CD4-positive, alpha-beta memory T cell (primary cell): ENCODE measurements at regions not wholly inside any gene's neighbourhood (a gene's known extent, or its start where the extent isn't known, plus 50 kb on each side); places are given as distances from the start of the nearest gene placed in this dataset.

ENCODE experiments used
- CTCF ChIA-PET: fragments of 350-600 bp; sonication (Branson Sonifier 250); formaldehyde crosslinking; loops from one replicate; lab custom pipeline; 2021; ENCODE audit warnings: inconsistent platforms; ENCODE audit not compliant: partially characterized antibody; lab: Charles Lee
- POLR2A ChIA-PET: fragments of 350-600 bp; sonication (Branson Sonifier 250); formaldehyde crosslinking; loops from one replicate; lab custom pipeline; 2021; ENCODE audit not compliant: partially characterized antibody; lab: Charles Lee
- DNase-seq, 5 donors: peaks; one replicate each; pipeline versions ENCODE4 v3.0.0 to v3.0.0-alpha.2; 2020 to 2022; ENCODE audit warnings: mixed read lengths in 1 of 5
- H3K27ac ChIP-seq: one replicate; pipeline ENCODE4 v1.7.0; 2013; ENCODE audit warnings: low read depth, low read length
- H3K27me3 ChIP-seq: 2 replicates; pipeline ENCODE4 v1.7.0; 2013; ENCODE audit warnings: mild to moderate bottlenecking, low read length, moderate library complexity; ENCODE audit not compliant: insufficient read depth
- H3K36me3 ChIP-seq: 2 replicates; pipeline ENCODE4 v1.7.0; 2013; ENCODE audit warnings: mild to moderate bottlenecking, low read length, moderate library complexity; ENCODE audit not compliant: insufficient read depth
- H3K4me1 ChIP-seq: 2 replicates; pipeline ENCODE4 v1.7.0; 2013; ENCODE audit warnings: mild to moderate bottlenecking, low read length, moderate library complexity; ENCODE audit not compliant: insufficient read depth
- H3K4me3 ChIP-seq, 2 donors: one replicate each; pipeline ENCODE4 v1.7.0; 2013; ENCODE audit warnings: low read length in 2 of 2, mild to moderate bottlenecking in 1 of 2
- H3K9me3 ChIP-seq, 2 donors: one replicate each; pipeline ENCODE4 v1.7.0; 2013; ENCODE audit warnings: low read length in 2 of 2, control low read depth in 1 of 2; ENCODE audit not compliant: control insufficient read depth in 1 of 2
- H3K27ac Mint-ChIP-seq, 7 donors: one replicate each; pipeline ENCODE4 v1.8.0; 2020 to 2021; ENCODE audit warnings: mixed read lengths in 7 of 7, mild to moderate bottlenecking in 6 of 7, inconsistent platforms in 3 of 7, moderate library complexity in 3 of 7
- H3K27me3 Mint-ChIP-seq, 2 donors: one replicate each; pipeline ENCODE4 v1.8.0; 2020 to 2021; ENCODE audit warnings: mixed read lengths in 2 of 2
- H3K36me3 Mint-ChIP-seq, 2 donors: one replicate each; pipeline ENCODE4 v1.8.0; 2020 to 2021; ENCODE audit warnings: mixed read lengths in 2 of 2, inconsistent platforms in 1 of 2, mild to moderate bottlenecking in 1 of 2
- H3K4me1 Mint-ChIP-seq, 4 donors: one replicate each; pipeline ENCODE4 v1.8.0; 2020 to 2021; ENCODE audit warnings: mixed read lengths in 4 of 4, mild to moderate bottlenecking in 1 of 4
- H3K4me3 Mint-ChIP-seq, 8 donors: one replicate each; pipeline ENCODE4 v1.8.0; 2020 to 2021; ENCODE audit warnings: mixed read lengths in 8 of 8, mild to moderate bottlenecking in 7 of 8, moderate library complexity in 6 of 8, inconsistent platforms in 3 of 8
- H3K9me3 Mint-ChIP-seq, 8 donors: one replicate each; pipeline ENCODE4 v1.8.0; 2020 to 2021; ENCODE audit warnings: mixed read lengths in 8 of 8, mild to moderate bottlenecking in 5 of 8, inconsistent platforms in 3 of 8, moderate library complexity in 1 of 8
- intact Hi-C: fragments of 100-400 bp; cut with micrococcal nuclease; formaldehyde crosslinking; loops from one replicate; pipeline ENCODE4 v1.15.1; 2023

GRCh38 chr12:34604227-34604626 lies 581.9 kb downstream of the ALG10 start:
- DNase-seq = no peak

GRCh38 chr12:34604631-34605509 lies 582.6 kb downstream of the ALG10 start:
- peaks cover 0 to 78% (median 41%) of the 10 kb centered on the region in 8 donors for H3K9me3 Mint-ChIP-seq

More at GRCh38 chr12:34604227-34604626, 581.9 kb downstream of the ALG10 start:
- Histone ChIP-seq H3K9me3 (peaks cover 0 to 21% of the 10 kb centered on the region in 2 donors), H3K4me1 (no peaks in the 10 kb centered on the region), H3K27ac (no peak overlapping the region), H3K4me3 (no peak overlapping the region), H3K27me3 (no peaks in the 10 kb centered on the region), H3K36me3 (no peaks in the 10 kb centered on the region)
- intact Hi-C loops = no loop called here
- Mint-ChIP-seq H3K27me3 (no peaks in the 10 kb centered on the region), H3K4me1 (no peaks in the 10 kb centered on the region), H3K36me3 (no peaks in the 10 kb centered on the region), H3K9me3 (peaks cover 0 to 77% (median 39%) of the 10 kb centered on the region in 8 donors), H3K27ac (no peak overlapping the region), H3K4me3 (peak overlapping the region in 1 of 8 donors; percentile 54)
- POLR2A ChIA-PET = no interaction called here
- CTCF ChIA-PET = no interaction called here

DNA sequence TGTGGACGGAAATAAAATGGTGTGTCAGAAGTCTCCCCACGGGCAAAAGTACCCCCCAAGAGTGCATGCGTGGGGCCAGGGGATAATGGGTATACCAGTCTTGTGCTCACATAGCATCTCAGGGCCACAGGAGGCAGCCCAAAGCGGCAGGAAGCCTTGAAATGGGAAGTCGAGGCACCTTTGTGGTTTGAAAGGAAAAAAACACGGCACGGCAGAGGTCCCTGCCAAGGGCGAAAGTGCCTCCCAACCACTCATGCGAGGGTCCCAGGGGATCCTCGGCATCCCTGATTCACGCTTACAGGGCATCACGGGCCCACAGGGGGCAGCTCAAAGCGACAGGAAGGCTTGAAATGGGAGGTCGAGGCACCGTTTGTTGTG lies 583.2 kb downstream of the ALG10 start:
- Histone ChIP-seq H3K9me3 (peaks cover 0 to 13% of the 10 kb centered on the region in 2 donors), H3K4me3 (no peak overlapping the region), H3K27me3 (no peaks in the 10 kb centered on the region), H3K36me3 (no peaks in the 10 kb centered on the region), H3K4me1 (no peaks in the 10 kb centered on the region), H3K27ac (no peak overlapping the region)
- H3K36me3 Mint-ChIP-seq = no peaks in the 10 kb centered on the region
- H3K9me3 Mint-ChIP-seq = peaks cover 0 to 79% (median 43%) of the 10 kb centered on the region in 8 donors
- POLR2A ChIA-PET = no interaction called here
- intact Hi-C loops = no loop called here
- no peak overlapping the region for H3K27ac Mint-ChIP-seq
- no peak for DNase-seq
- H3K27me3 Mint-ChIP-seq = no peaks in the 10 kb centered on the region
- CTCF ChIA-PET = no interaction called here
- H3K4me3 Mint-ChIP-seq = no peak overlapping the region
- H3K4me1 Mint-ChIP-seq = no peaks in the 10 kb centered on the region

More at GRCh38 chr12:34604631-34605509, 582.6 kb downstream of the ALG10 start:
- no peak overlapping the region for H3K4me3 ChIP-seq
- ChIA-PET CTCF (no interaction called here), POLR2A (no interaction called here)
- DNase-seq = no peak
- no peaks in the 10 kb centered on the region for H3K4me1 Mint-ChIP-seq
- no peaks in the 10 kb centered on the region for H3K27me3 Mint-ChIP-seq
- intact Hi-C loops = no loop called here
- no peaks in the 10 kb centered on the region for H3K4me1 ChIP-seq
- H3K27ac Mint-ChIP-seq = no peak overlapping the region
- no peaks in the 10 kb centered on the region for H3K27me3 ChIP-seq
- no peaks in the 10 kb centered on the region for H3K36me3 Mint-ChIP-seq
- no peak overlapping the region for H3K4me3 Mint-ChIP-seq
- H3K9me3 ChIP-seq = peaks cover 0 to 18% of the 10 kb centered on the region in 2 donors
- H3K36me3 ChIP-seq = no peaks in the 10 kb centered on the region
- H3K27ac ChIP-seq = no peak overlapping the region

GRCh38 chr12:34605955-34606748 lies 583.9 kb downstream of the ALG10 start:
- no peak for DNase-seq
- Mint-ChIP-seq H3K27me3 (no peaks in the 10 kb centered on the region), H3K4me1 (no peaks in the 10 kb centered on the region), H3K27ac (peak overlapping the region in 1 of 7 donors; percentile 39), H3K9me3 (peaks cover 0 to 78% (median 40%) of the 10 kb centered on the region in 8 donors), H3K36me3 (no peaks in the 10 kb centered on the region), H3K4me3 (no peak overlapping the region)
- Histone ChIP-seq H3K4me1 (no peaks in the 10 kb centered on the region), H3K9me3 (peaks cover 0 to 13% of the 10 kb centered on the region in 2 donors), H3K36me3 (no peaks in the 10 kb centered on the region), H3K27me3 (no peaks in the 10 kb centered on the region), H3K27ac (no peak overlapping the region), H3K4me3 (no peak overlapping the region)
- intact Hi-C loops = no loop called here
- ChIA-PET POLR2A (no interaction called here), CTCF (no interaction called here)

- H3K9me3 ChIP-seq = peaks cover 0 to 13% of the 10 kb centered on the region in 2 donors
- Mint-ChIP-seq H3K36me3 (no peaks in the 10 kb centered on the region), H3K27me3 (no peaks in the 10 kb centered on the region), H3K27ac (peak overlapping the region in 1 of 7 donors; percentile 39), H3K4me1 (no peaks in the 10 kb centered on the region), H3K4me3 (no peak overlapping the region), H3K9me3 (peaks cover 0 to 76% (median 38%) of the 10 kb centered on the region in 8 donors)
- ChIA-PET POLR2A (no interaction called here), CTCF (no interaction called here)
- intact Hi-C loops = no loop called here
- no peak overlapping the region for H3K4me3 ChIP-seq
- no peaks in the 10 kb centered on the region for H3K36me3 ChIP-seq
- no peaks in the 10 kb centered on the region for H3K4me1 ChIP-seq
- H3K27me3 ChIP-seq = no peaks in the 10 kb centered on the region
- no peak overlapping the region for H3K27ac ChIP-seq
- DNase-seq = no peak
Observed at GRCh38 chr12:34606749-34607519, 584.6 kb downstream of the ALG10 start.

DNA sequence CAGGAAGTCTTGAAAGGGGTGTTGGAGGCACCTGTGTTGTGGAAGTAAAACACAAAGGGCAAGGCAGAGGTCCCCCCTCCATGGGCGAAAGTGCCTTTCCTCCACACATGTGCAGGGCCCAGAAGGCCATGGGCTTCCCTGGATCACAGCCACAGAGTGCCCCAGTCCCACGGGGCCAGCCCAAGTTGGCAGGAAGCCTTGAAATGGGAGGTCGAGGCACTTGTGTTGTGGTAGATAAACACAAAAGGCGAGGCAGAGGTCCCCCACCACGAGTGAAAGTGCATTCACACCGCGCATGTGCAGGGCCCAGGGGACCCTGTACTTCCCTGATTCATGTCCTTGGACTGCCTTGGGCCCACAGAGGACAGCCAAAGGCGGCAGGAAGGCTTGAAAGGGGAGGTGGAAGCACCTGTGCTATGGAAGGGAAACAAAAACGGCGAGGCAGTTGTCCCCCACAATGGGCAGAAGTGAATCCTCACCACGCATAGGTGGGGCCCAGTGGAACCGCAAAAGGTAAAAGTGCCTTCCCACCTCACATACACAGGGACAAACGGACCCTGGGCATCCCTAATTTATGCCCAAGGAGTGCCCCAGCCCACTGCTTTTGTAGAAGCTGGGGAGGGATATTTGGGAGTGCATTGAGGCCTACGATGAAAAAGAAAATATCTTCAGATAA lies 585.4 kb downstream of the ALG10 start:
- Histone ChIP-seq H3K9me3 (peaks cover 0 to 13% of the 10 kb centered on the region in 2 donors), H3K4me3 (no peak overlapping the region), H3K27me3 (no peaks in the 10 kb centered on the region), H3K27ac (no peak overlapping the region), H3K4me1 (no peaks in the 10 kb centered on the region), H3K36me3 (no peaks in the 10 kb centered on the region)
- Mint-ChIP-seq H3K4me1 (no peaks in the 10 kb centered on the region), H3K27ac (no peak overlapping the region), H3K27me3 (no peaks in the 10 kb centered on the region), H3K9me3 (peaks cover 0 to 76% (median 40%) of the 10 kb centered on the region in 8 donors), H3K4me3 (no peak overlapping the region), H3K36me3 (no peaks in the 10 kb centered on the region)
- ChIA-PET POLR2A (no interaction called here), CTCF (no interaction called here)
- DNase-seq = no peak
- intact Hi-C loops = no loop called here
